NT2/D1 (cell line): ENCODE measurements at regions not wholly inside any gene's neighbourhood (a gene's known extent, or its start where the extent isn't known, plus 50 kb on each side); places are given as distances from the start of the nearest gene placed in this dataset.

Experiments
- SUZ12 ChIP-seq: IDR thresholded peaks from 2 replicates; pipeline ENCODE4 v1.6.1; 2011; ENCODE audit not compliant: insufficient read length, insufficient read depth; ENCODE audit errors: extremely low read depth
- ZNF274 ChIP-seq: IDR thresholded peaks from 2 replicates; pipeline ENCODE4 v1.6.1; 2011; ENCODE audit warnings: mild to moderate bottlenecking, low read depth, low read length

DNA sequence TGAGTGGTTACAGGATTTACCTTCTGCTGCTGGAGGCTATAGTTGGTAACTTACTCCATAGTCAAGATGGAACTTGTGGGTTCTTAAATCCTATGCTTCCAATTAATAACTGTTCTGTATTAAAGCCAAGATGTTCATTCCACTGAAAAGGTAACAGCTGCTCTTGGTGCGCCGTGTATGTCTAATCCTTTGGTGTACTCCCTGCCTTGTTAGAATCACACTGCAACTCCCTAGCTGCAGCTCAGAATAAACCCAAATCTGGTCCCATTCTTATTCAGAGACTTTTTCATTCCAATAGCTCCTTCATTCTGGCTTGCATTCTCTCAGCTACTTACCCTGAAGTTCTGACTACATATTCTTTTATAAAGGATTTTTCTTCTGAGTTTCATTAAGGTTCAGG lies 1355.5 kb downstream of the MAT2B start:
- TF ChIP-seq SUZ12 (no peak), ZNF274 (no peak)
